ENCODE measurements at regions not wholly inside any gene's neighbourhood (a gene's known extent, or its start where the extent isn't known, plus 50 kb on each side); places are given as distances from the start of the nearest gene placed in this dataset.

DNA sequence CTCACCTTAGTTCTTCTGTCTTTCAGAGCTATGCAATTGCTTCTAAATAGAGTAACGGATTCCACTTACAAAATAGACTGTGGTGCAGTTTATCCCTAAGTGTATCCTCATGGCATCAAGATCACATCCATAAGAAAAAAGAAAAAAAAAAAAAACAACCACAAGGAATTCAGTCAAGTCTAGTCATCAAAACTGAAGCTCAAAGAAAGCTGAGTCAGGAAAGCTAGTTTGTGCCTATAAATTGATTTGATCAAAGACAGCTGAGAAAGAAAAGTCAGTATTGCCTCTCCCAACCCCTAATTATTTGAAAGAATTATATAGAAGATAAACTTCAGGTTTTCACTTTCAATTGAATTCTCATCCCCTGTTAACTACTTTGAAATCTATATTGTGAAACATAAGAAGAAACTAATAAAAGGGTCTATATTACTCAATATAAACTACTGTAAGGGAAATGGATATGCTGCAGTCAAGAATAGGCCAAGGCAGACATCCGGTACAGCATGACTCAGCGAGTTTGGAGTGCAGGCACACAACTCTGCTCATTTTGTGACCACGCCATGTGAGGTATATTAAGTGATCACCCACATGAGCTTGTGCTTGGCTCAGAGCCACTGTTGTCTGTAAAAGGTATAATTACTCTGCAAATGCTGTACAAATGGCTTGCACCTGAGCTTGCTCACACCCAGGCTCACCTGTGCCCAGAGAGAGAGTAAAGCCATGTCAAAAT, 568.1 kb upstream of the CRIM1 start:
- TF ChIP-seq, protein P1, sequence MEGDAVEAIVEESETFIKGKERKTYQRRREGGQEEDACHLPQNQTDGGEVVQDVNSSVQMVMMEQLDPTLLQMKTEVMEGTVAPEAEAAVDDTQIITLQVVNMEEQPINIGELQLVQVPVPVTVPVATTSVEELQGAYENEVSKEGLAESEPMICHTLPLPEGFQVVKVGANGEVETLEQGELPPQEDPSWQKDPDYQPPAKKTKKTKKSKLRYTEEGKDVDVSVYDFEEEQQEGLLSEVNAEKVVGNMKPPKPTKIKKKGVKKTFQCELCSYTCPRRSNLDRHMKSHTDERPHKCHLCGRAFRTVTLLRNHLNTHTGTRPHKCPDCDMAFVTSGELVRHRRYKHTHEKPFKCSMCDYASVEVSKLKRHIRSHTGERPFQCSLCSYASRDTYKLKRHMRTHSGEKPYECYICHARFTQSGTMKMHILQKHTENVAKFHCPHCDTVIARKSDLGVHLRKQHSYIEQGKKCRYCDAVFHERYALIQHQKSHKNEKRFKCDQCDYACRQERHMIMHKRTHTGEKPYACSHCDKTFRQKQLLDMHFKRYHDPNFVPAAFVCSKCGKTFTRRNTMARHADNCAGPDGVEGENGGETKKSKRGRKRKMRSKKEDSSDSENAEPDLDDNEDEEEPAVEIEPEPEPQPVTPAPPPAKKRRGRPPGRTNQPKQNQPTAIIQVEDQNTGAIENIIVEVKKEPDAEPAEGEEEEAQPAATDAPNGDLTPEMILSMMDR (conservative IDR thresholded peaks at IDR 0.05; ENCODE audit: low read depth, low read length), result no peak
- TF ChIP-seq EZH2 (IDR thresholded peaks at IDR 0.05; ENCODE audit: borderline replicate concordance, low read depth, low read length, poor library complexity, severe bottlenecking), result no peak
- Histone ChIP-seq H3K4me1 (ENCODE audit: insufficient read depth, low read length, poor library complexity, severe bottlenecking) (no peaks in the 10 kb centered on the region), H3K27me3 (replicated peaks; ENCODE audit: insufficient read depth, low read depth, low read length, poor library complexity) (no peaks in the 10 kb centered on the region), H3K4me3 (ENCODE audit: low read depth, low read length, poor library complexity, severe bottlenecking) (no peak overlapping the region), H3K9me3 (ENCODE audit: low read depth, low read length, poor library complexity, severe bottlenecking) (peaks cover 4% of the 10 kb centered on the region), H3K36me3 (ENCODE audit: insufficient read depth, low read length, poor library complexity, severe bottlenecking) (no peaks in the 10 kb centered on the region), H3K27ac (ENCODE audit: low read depth, low read length, poor library complexity, severe bottlenecking) (no peak overlapping the region)
- POLR2A ChIA-PET (ENCODE audit: low non-redundant PET), result no interaction called here
- CTCF ChIA-PET, result no interaction called here
- intact Hi-C loops (cut with micrococcal nuclease; ENCODE audit: unreplicated experiment), result no loop called here
- no peak for DNase-seq (ENCODE audit: low spot score)
- no TSS peak for BruUV-seq (replicated peaks)

DNA sequence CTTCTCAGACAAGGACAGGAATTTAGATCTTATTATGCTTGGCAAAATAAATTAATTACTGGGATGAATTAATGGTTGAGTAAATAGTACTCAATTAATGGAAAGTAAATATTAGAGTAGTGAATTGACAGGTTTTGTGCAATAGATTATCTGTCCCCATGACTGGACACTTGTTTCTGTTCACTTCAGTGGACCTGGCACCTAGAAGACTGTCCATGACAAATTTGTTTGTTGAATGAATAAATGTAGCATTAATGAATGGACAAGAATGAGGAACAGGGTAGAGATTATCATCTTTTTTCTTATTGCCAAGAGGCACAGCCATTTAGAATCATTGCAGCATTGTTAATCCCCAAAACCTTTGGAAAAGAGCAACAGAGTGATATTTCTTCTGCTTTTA, 570.0 kb upstream of the CRIM1 start:
- DNase-seq (ENCODE audit: low spot score), result no peak
- Histone ChIP-seq H3K27me3 (replicated peaks; ENCODE audit: insufficient read depth, low read depth, low read length, poor library complexity) (no peaks in the 10 kb centered on the region), H3K4me1 (ENCODE audit: insufficient read depth, low read length, poor library complexity, severe bottlenecking) (no peaks in the 10 kb centered on the region), H3K4me3 (ENCODE audit: low read depth, low read length, poor library complexity, severe bottlenecking) (no peak overlapping the region), H3K9me3 (ENCODE audit: low read depth, low read length, poor library complexity, severe bottlenecking) (peaks cover 4% of the 10 kb centered on the region), H3K27ac (ENCODE audit: low read depth, low read length, poor library complexity, severe bottlenecking) (no peak overlapping the region), H3K36me3 (ENCODE audit: insufficient read depth, low read length, poor library complexity, severe bottlenecking) (no peaks in the 10 kb centered on the region)
- ChIA-PET CTCF (no interaction called here), POLR2A (ENCODE audit: low non-redundant PET) (no interaction called here)
- intact Hi-C loops (cut with micrococcal nuclease; ENCODE audit: unreplicated experiment), result no loop called here
- TF ChIP-seq, protein P1 (conservative IDR thresholded peaks at IDR 0.05; ENCODE audit: low read depth, low read length), result no peak
- no peak for TF ChIP-seq EZH2 (IDR thresholded peaks at IDR 0.05; ENCODE audit: borderline replicate concordance, low read depth, low read length, poor library complexity, severe bottlenecking)
- no TSS peak for BruUV-seq (replicated peaks)

DNA sequence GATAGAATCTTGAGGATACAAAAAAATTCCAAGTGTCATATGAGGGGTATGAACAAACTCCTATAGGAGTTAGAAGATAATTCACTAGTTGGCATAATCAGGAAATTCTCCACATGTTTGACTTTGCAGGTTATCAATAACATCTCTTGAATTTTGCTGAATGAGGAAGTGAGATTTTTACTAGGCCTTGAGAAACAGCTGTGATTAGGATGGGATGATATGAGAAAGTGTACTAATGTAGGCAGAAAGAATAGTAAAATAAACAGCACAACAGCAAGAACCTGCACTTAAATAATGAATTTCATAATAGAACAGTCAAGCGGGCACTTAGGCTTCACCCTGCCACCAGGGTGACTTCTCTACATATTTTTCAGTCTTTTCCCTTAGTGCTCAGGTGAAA, 570.8 kb upstream of the CRIM1 start:
- H3K9me3 ChIP-seq (ENCODE audit: low read depth, low read length, poor library complexity, severe bottlenecking), result peaks cover 4% of the 10 kb centered on the region
- H3K4me1 ChIP-seq (ENCODE audit: insufficient read depth, low read length, poor library complexity, severe bottlenecking), result no peaks in the 10 kb centered on the region
- ChIA-PET CTCF (no interaction called here), POLR2A (ENCODE audit: low non-redundant PET) (no interaction called here)
- no peaks in the 10 kb centered on the region for H3K27me3 ChIP-seq (replicated peaks; ENCODE audit: insufficient read depth, low read depth, low read length, poor library complexity)
- no TSS peak for BruUV-seq (replicated peaks)
- no peak for DNase-seq (ENCODE audit: low spot score)
- H3K27ac ChIP-seq (ENCODE audit: low read depth, low read length, poor library complexity, severe bottlenecking), result no peak overlapping the region
- no peaks in the 10 kb centered on the region for H3K36me3 ChIP-seq (ENCODE audit: insufficient read depth, low read length, poor library complexity, severe bottlenecking)
- TF ChIP-seq, protein P1 (conservative IDR thresholded peaks at IDR 0.05; ENCODE audit: low read depth, low read length), result no peak
- no peak for TF ChIP-seq EZH2 (IDR thresholded peaks at IDR 0.05; ENCODE audit: borderline replicate concordance, low read depth, low read length, poor library complexity, severe bottlenecking)
- H3K4me3 ChIP-seq (ENCODE audit: low read depth, low read length, poor library complexity, severe bottlenecking), result no peak overlapping the region
- intact Hi-C loops (cut with micrococcal nuclease; ENCODE audit: unreplicated experiment), result no loop called here
